AG04450 (cell line): ENCODE measurements at regions not wholly inside any gene's neighbourhood (a gene's known extent, or its start where the extent isn't known, plus 50 kb on each side); places are given as distances from the start of the nearest gene placed in this dataset.

ENCODE experiments used
- CTCF ChIA-PET: fragments of 300-600, 350-600 bp; formaldehyde crosslinking; extraction: SDS; loops from one replicate; lab custom pipeline; 2022; ENCODE audit warnings: antibody characterized with exemption, inconsistent platforms; lab: Charles Lee
- POLR2A ChIA-PET: fragments of 350-600 bp; formaldehyde crosslinking; extraction: SDS; loops from one replicate; lab custom pipeline; 2021; ENCODE audit warnings: antibody characterized with exemption, inconsistent platforms; lab: Yijun Ruan, JAX
- DNase-seq: peaks from one replicate; pipeline ENCODE4 v3.0.0-alpha.2; 2011; ENCODE audit warnings: low read depth, low spot score
- H3K27ac ChIP-seq: one replicate; pipeline ENCODE4 v1.5.1; 2012; ENCODE audit warnings: low read depth, low read length, control low read depth
- H3K27me3 ChIP-seq: one replicate; pipeline ENCODE4 v1.6.0; 2012; ENCODE audit warnings: low read length; ENCODE audit not compliant: control insufficient read depth, insufficient read depth
- H3K4me3 ChIP-seq: 2 replicates; pipeline ENCODE4 v1.5.1; 2011; ENCODE audit warnings: mild to moderate bottlenecking, low read depth, low read length, control low read depth
- H3K9me3 ChIP-seq: 2 replicates; pipeline ENCODE4 v1.5.1; 2012; ENCODE audit warnings: low read length; ENCODE audit not compliant: control insufficient read depth, insufficient read depth
- TF ChIP-seq, protein P1 (sequence below): IDR thresholded peaks from 2 replicates; pipeline ENCODE4 v1.5.1; 2011; ENCODE audit warnings: low read depth, low read length, control low read depth, inconsistent platforms

- POLR2A ChIA-PET: no interaction called here
- CTCF ChIA-PET: no interaction called here
Measured at GRCh38 chr3:82308755-82309154, 547.3 kb upstream of the GBE1 start.

DNA sequence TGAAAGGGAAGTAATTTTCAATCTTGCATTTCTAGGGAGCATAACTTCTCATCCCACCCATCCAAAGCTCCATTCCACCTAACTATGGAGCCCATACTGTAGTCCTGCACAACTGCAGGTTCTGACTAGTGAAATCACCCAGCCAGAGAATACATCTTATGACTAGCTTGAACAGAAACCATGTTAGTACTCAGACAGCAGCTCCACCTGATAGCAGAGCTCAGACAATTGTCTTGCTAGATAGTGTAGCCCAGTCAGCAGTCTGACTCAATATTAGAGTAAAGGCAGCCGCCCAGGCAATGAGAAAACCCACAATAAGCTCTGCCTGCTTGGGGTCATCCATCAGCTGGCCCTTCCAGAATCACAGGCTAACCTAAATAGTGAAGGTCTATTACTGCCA is 544.7 kb upstream of the GBE1 start:
- H3K27me3 ChIP-seq: no peaks in the 10 kb centered on the region
- TF ChIP-seq, protein P1, sequence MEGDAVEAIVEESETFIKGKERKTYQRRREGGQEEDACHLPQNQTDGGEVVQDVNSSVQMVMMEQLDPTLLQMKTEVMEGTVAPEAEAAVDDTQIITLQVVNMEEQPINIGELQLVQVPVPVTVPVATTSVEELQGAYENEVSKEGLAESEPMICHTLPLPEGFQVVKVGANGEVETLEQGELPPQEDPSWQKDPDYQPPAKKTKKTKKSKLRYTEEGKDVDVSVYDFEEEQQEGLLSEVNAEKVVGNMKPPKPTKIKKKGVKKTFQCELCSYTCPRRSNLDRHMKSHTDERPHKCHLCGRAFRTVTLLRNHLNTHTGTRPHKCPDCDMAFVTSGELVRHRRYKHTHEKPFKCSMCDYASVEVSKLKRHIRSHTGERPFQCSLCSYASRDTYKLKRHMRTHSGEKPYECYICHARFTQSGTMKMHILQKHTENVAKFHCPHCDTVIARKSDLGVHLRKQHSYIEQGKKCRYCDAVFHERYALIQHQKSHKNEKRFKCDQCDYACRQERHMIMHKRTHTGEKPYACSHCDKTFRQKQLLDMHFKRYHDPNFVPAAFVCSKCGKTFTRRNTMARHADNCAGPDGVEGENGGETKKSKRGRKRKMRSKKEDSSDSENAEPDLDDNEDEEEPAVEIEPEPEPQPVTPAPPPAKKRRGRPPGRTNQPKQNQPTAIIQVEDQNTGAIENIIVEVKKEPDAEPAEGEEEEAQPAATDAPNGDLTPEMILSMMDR: no peak
- H3K9me3 ChIP-seq: peaks cover 14% of the 10 kb centered on the region
- H3K4me3 ChIP-seq: no peak overlapping the region
- ChIA-PET CTCF (no interaction called here), POLR2A (no interaction called here)
- DNase-seq: no peak
- H3K27ac ChIP-seq: no peak overlapping the region

More at GRCh38 chr3:82308755-82309154, 547.3 kb upstream of the GBE1 start:
- TF ChIP-seq, protein P1: no peak
- no peak for DNase-seq
- Histone ChIP-seq H3K27me3 (no peaks in the 10 kb centered on the region), H3K27ac (no peak overlapping the region), H3K4me3 (no peak overlapping the region), H3K9me3 (peaks cover 14% of the 10 kb centered on the region)

- no peaks in the 10 kb centered on the region for H3K27me3 ChIP-seq
- TF ChIP-seq, protein P1: no peak
- no peak overlapping the region for H3K27ac ChIP-seq
- POLR2A ChIA-PET: no interaction called here
- CTCF ChIA-PET: no interaction called here
- H3K9me3 ChIP-seq: no peaks in the 10 kb centered on the region
- no peak overlapping the region for H3K4me3 ChIP-seq
- no peak for DNase-seq
Measured at GRCh38 chr3:82294609-82295008, 533.2 kb upstream of the GBE1 start.

- POLR2A ChIA-PET: no interaction called here
- CTCF ChIA-PET: no interaction called here
- no peak for DNase-seq
Measured at GRCh38 chr3:82293867-82294266, 532.4 kb upstream of the GBE1 start.

GRCh38 chr3:82293435-82293834 is 532.0 kb upstream of the GBE1 start:
- DNase-seq: no peak
- Histone ChIP-seq H3K27me3 (no peaks in the 10 kb centered on the region), H3K27ac (no peak overlapping the region), H3K9me3 (no peaks in the 10 kb centered on the region), H3K4me3 (no peak overlapping the region)
- ChIA-PET POLR2A (no interaction called here), CTCF (no interaction called here)
- TF ChIP-seq, protein P1: no peak

More at GRCh38 chr3:82293867-82294266, 532.4 kb upstream of the GBE1 start:
- Histone ChIP-seq H3K9me3 (no peaks in the 10 kb centered on the region), H3K27me3 (no peaks in the 10 kb centered on the region), H3K4me3 (no peak overlapping the region), H3K27ac (no peak overlapping the region)
- TF ChIP-seq, protein P1: no peak
